Upper lobe of left lung (tissue), 6 donors: ENCODE measurements at regions not wholly inside any gene's neighbourhood (a gene's known extent, or its start where the extent isn't known, plus 50 kb on each side); places are given as distances from the start of the nearest gene placed in this dataset.
A peak's percentile ranks its signal among the peaks of the same experiment; 100 is the strongest.

Experiments
- ATAC-seq, 2 donors: fragments of 200-7000 bp; cut with Tn5 transposase; one replicate each; pipeline ENCODE4 v1.9.1; 2022; ENCODE audit warnings: mild to moderate bottlenecking in 2 of 2, moderate library complexity in 2 of 2; ENCODE audit not compliant: low FRiP score in 2 of 2
- DNase-seq, 2 donors: peaks; one replicate each; pipeline ENCODE4 v3.0.0-alpha.2; 2019 to 2020
- H3K27ac ChIP-seq, 4 donors: fragments of 200-600 bp; sonication (generic); one replicate each; pipeline ENCODE4 v1.5.1; 2016 to 2019
- H3K27me3 ChIP-seq, 4 donors: fragments of 200-600 bp; sonication (generic); one replicate each; pipeline ENCODE4 v1.5.1; 2017 to 2019
- H3K36me3 ChIP-seq, 4 donors: fragments of 200-600 bp; sonication (generic); one replicate each; pipeline ENCODE4 v1.5.1; 2016 to 2019
- H3K4me1 ChIP-seq, 4 donors: fragments of 200-600 bp; sonication (generic); one replicate each; pipeline ENCODE4 v1.5.1; 2018 to 2019
- H3K4me3 ChIP-seq, 4 donors: fragments of 200-600 bp; sonication (generic); one replicate each; pipeline ENCODE4 v1.5.1; 2017 to 2019; ENCODE audit warnings: mild to moderate bottlenecking in 2 of 4, moderate library complexity in 1 of 4
- H3K9me3 ChIP-seq, 4 donors: fragments of 200-600 bp; sonication (generic); one replicate each; pipeline ENCODE4 v1.5.1; 2018 to 2019
- EP300 ChIP-seq, 4 donors: sonication (generic); formaldehyde crosslinking; IDR thresholded peaks; one replicate each; pipeline ENCODE4 v1.5.1; 2017; ENCODE audit warnings: antibody characterized with exemption in 4 of 4, control low read depth in 2 of 4
- POLR2A ChIP-seq, 4 donors: fragments of 450-650 bp; IDR thresholded peaks; one replicate each; pipeline ENCODE4 v1.5.1; 2016 to 2017; ENCODE audit warnings: antibody characterized with exemption in 4 of 4, mild to moderate bottlenecking in 2 of 4
- POLR2AphosphoS5 ChIP-seq, 2 donors: sonication (generic); formaldehyde crosslinking; IDR thresholded peaks; one replicate each; pipeline ENCODE4 v1.5.1; 2017; ENCODE audit warnings: antibody characterized with exemption in 2 of 2
- WGBS, 2 donors: methylation state at CpG; one replicate each; pipeline ENCODE4 v1.1.5; 2017 to 2018; 5-methylcytosine and 5-hydroxymethylcytosine counted together
- TF ChIP-seq, protein P1 (sequence below), 6 experiments: fragments of 450-650 bp in 4 of 6; fragments of 200-600 bp in 2 of 6; sonication (generic) in 2 of 6; IDR thresholded peaks; one replicate each; pipeline ENCODE4 v1.5.1; 2016 to 2019; ENCODE audit warnings: antibody characterized with exemption in 6 of 6
- donor health status: DM: no; HTN: no; CAD: no; lungs with moderate emphysema.
- donor health status: DM: no; HTN: yes; CAD: no; lungs with severe emphysema.

DNA sequence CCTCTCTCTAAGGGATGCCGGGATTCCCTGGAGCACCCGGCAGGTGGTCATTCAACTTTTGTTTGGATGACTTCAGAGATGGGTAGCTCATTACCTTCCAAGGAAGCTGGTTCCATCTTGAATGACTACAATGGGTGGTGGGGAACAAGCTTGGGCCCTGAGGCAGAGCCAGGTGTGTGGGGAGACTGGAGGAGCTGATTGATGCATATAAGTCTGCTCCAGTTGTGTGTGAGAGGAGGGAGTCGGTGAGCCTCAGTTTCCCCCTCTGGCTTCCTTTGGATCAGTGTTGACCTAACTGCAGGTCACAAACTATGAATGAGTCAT, 133.8 kb upstream of the ZBTB40 start:
- Histone ChIP-seq H3K4me1 (no peaks in the 10 kb centered on the region), H3K27ac (no peak overlapping the region), H3K4me3 (no peak overlapping the region), H3K27me3 (no peaks in the 10 kb centered on the region), H3K36me3 (no peaks in the 10 kb centered on the region), H3K9me3 (no peaks in the 10 kb centered on the region)
- TF ChIP-seq EP300 (IDR thresholded peaks at IDR 0.05) (no peak), POLR2AphosphoS5 (IDR thresholded peaks at IDR 0.05) (no peak), POLR2A (IDR thresholded peaks at IDR 0.05) (no peak)
- TF ChIP-seq, protein P1, sequence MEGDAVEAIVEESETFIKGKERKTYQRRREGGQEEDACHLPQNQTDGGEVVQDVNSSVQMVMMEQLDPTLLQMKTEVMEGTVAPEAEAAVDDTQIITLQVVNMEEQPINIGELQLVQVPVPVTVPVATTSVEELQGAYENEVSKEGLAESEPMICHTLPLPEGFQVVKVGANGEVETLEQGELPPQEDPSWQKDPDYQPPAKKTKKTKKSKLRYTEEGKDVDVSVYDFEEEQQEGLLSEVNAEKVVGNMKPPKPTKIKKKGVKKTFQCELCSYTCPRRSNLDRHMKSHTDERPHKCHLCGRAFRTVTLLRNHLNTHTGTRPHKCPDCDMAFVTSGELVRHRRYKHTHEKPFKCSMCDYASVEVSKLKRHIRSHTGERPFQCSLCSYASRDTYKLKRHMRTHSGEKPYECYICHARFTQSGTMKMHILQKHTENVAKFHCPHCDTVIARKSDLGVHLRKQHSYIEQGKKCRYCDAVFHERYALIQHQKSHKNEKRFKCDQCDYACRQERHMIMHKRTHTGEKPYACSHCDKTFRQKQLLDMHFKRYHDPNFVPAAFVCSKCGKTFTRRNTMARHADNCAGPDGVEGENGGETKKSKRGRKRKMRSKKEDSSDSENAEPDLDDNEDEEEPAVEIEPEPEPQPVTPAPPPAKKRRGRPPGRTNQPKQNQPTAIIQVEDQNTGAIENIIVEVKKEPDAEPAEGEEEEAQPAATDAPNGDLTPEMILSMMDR (IDR thresholded peaks at IDR 0.05), result no peak
- DNase-seq, result no peak
- ATAC-seq, result no peak
- WGBS, 2 donors, result 87 to 91% methylated on average over 3 of the region's 3 CpGs

DNA sequence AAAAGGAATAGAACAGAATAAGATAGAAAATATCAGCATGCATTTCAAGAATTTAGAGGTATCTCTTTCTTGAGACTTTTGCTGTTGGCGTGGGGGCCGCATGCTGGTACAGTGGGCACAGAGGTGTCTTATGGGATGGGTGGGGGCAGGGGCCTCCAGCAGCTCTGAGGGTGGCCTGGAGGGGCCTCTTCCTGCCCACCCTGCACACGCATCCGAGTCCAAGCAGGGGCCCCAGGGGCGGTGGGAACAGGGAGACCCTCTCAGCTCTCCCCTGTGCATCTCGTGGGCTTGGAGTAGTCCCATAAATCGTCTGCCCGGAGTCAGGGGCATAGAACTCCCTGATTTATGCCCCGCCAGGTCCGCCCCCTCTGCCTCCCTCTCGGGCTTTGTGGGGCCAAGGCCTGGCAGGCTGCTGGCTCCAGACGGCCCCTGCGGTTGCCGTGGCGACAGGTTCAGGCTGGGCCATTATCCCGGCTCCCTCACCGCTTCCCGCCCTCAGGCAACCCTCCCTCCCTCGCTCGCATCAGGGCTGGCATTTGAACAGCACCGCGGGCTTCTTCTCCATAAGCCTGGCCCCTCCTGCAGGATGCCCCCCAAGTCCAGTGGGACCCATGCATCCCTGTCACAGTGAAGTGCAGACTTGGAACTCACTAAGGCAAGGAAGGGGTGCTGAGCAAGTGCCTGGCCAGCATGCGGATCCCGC, 133.2 kb upstream of the ZBTB40 start:
- no peak overlapping the region for H3K4me3 ChIP-seq
- no peaks in the 10 kb centered on the region for H3K4me1 ChIP-seq
- peak; percentile 11 to 63 for DNase-seq
- H3K27me3 ChIP-seq, result no peaks in the 10 kb centered on the region
- TF ChIP-seq POLR2AphosphoS5 (IDR thresholded peaks at IDR 0.05) (no peak), POLR2A (IDR thresholded peaks at IDR 0.05) (no peak), EP300 (IDR thresholded peaks at IDR 0.05) (no peak)
- TF ChIP-seq, protein P1 (IDR thresholded peaks at IDR 0.05), result no peak
- H3K9me3 ChIP-seq, result no peaks in the 10 kb centered on the region
- 28 to 31% methylated on average over 18 to 23 of the region's 24 CpGs for WGBS, 2 donors
- no peaks in the 10 kb centered on the region for H3K36me3 ChIP-seq
- peak; percentile 24 to 28 for ATAC-seq
- no peak overlapping the region for H3K27ac ChIP-seq

DNA sequence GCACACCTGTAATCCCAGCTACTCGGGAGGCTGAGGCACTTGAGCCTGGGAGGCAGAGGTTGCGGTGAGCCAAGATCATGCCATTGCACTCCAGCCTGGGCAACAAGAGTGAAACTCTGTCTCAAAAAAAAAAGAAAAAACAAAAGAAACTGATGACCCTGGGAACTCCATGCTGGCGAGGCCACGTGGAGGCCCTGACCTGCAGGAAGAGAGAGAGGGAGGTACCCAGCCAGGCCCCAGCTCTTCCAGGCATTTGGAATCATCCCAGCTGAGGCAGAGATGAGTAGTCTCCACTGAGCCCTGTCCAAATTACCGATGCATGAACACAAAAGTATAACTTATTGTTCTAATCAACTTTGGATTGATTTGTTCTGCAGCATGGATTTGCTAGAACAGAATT, 132.0 kb upstream of the ZBTB40 start:
- no peaks in the 10 kb centered on the region for H3K4me1 ChIP-seq
- no peak overlapping the region for H3K4me3 ChIP-seq
- no peaks in the 10 kb centered on the region for H3K9me3 ChIP-seq
- DNase-seq, result no peak
- H3K27ac ChIP-seq, result no peak overlapping the region
- no peaks in the 10 kb centered on the region for H3K27me3 ChIP-seq
- H3K36me3 ChIP-seq, result no peaks in the 10 kb centered on the region
- 76 to 84% methylated on average over 5 of the region's 5 CpGs for WGBS, 2 donors
- ATAC-seq, result no peak
- TF ChIP-seq, protein P1 (IDR thresholded peaks at IDR 0.05), result no peak
- no peak for TF ChIP-seq POLR2A (IDR thresholded peaks at IDR 0.05)
- no peak for TF ChIP-seq EP300 (IDR thresholded peaks at IDR 0.05)
- no peak for TF ChIP-seq POLR2AphosphoS5 (IDR thresholded peaks at IDR 0.05)

DNA sequence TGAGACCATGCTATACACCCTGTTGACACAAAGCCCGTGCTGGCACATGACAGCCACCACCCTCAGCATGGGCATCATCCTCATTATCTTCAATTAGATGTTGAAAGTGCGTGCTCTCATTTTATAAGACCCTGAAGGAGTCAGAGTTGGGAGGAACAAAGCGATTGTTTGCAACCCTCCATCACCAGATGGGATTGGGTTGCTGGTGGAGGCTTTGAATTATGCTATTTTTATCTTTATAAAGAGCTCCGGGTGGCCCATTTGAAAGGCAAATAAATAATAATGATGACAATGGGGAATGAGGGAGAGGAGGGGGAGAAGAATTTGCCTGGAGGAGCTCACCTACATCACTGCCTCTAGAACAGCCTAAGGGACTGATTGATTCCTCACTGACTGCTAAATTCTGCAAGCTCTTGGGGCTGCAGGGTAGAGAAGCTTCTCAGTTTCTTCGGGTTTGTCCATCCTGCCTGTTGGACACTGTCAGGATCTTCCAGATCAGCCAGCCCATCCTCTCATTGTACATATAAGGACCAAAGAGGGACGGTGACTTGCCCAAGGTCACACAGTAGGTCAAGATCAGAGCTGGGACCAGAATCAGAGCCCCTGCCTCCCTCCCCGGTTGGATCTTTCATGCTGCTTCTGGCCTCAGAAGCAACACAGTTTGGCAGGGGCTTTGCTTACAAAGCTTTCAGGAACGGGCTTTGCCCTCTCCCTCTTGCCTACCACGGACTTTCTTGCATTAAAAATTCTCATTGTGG, 130.9 kb upstream of the ZBTB40 start:
- H3K27me3 ChIP-seq, result no peaks in the 10 kb centered on the region
- no peak overlapping the region for H3K27ac ChIP-seq
- no peak for DNase-seq
- ATAC-seq, result no peak
- no peak for TF ChIP-seq EP300 (IDR thresholded peaks at IDR 0.05)
- TF ChIP-seq POLR2AphosphoS5 (IDR thresholded peaks at IDR 0.05), result no peak
- TF ChIP-seq, protein P1 (IDR thresholded peaks at IDR 0.05), result no peak
- no peak for TF ChIP-seq POLR2A (IDR thresholded peaks at IDR 0.05)
- H3K9me3 ChIP-seq, result no peaks in the 10 kb centered on the region
- no peak overlapping the region for H3K4me3 ChIP-seq
- 54 to 70% methylated on average over 9 of the region's 9 CpGs for WGBS, 2 donors
- H3K4me1 ChIP-seq, result no peaks in the 10 kb centered on the region
- H3K36me3 ChIP-seq, result no peaks in the 10 kb centered on the region
